Keratinocyte (primary cell): ENCODE measurements at regions not wholly inside any gene's neighbourhood (a gene's known extent, or its start where the extent isn't known, plus 50 kb on each side); places are given as distances from the start of the nearest gene placed in this dataset.

Source experiments
- DNase-seq: peaks from one replicate; pipeline ENCODE4 v3.0.0-alpha.2; 2011; ENCODE audit warnings: low read depth, missing footprints, low spot score
- FAIRE-seq: peaks from 2 replicates; lab custom pipeline; 2011; peaks lifted over from hg19 to GRCh38; lab: Jason Lieb, UNC
- H2AFZ ChIP-seq: 2 replicates; pipeline ENCODE4 v1.6.0; 2012; ENCODE audit warnings: low read length, control low read depth, inconsistent platforms; ENCODE audit not compliant: control insufficient read depth
- H3K27ac ChIP-seq: 2 replicates; pipeline ENCODE4 v1.5.1; 2011; ENCODE audit warnings: low read length; ENCODE audit not compliant: control insufficient read depth, insufficient read depth
- H3K27me3 ChIP-seq: 3 replicates; pipeline ENCODE4 v1.6.0; 2011; ENCODE audit warnings: low read length; ENCODE audit not compliant: control insufficient read depth, insufficient read depth; ENCODE audit errors: extremely low read depth
- H3K36me3 ChIP-seq, 2 experiments: 2 replicates in 1 of 2; 3 replicates in 1 of 2; pipeline ENCODE4 v1.5.1; 2011; ENCODE audit warnings: low read length in 2 of 2, mild to moderate bottlenecking in 1 of 2; ENCODE audit not compliant: control insufficient read depth in 2 of 2, insufficient read depth in 2 of 2; ENCODE audit errors: extremely low read depth in 1 of 2
- H3K4me1 ChIP-seq: 3 replicates; pipeline ENCODE4 v1.5.1; 2011; ENCODE audit warnings: low read length; ENCODE audit not compliant: control insufficient read depth, insufficient read depth; ENCODE audit errors: extremely low read depth
- H3K4me2 ChIP-seq: 3 replicates; pipeline ENCODE4 v1.6.0; 2011; ENCODE audit warnings: low read depth, low read length; ENCODE audit not compliant: control insufficient read depth, insufficient read depth; ENCODE audit errors: extremely low read depth
- H3K4me3 ChIP-seq, 3 experiments: fragments of 200-600 bp in 1 of 3; sonication (generic) in 1 of 3; 2 replicates in 2 of 3; 3 replicates in 1 of 3; pipeline ENCODE4 v1.5.1; 2011 to 2016; ENCODE audit warnings: low read length in 3 of 3, mild to moderate bottlenecking in 3 of 3, control low read depth in 2 of 3, inconsistent platforms in 1 of 3, low read depth in 1 of 3, mixed read lengths in 1 of 3, mixed run types in 1 of 3, moderate library complexity in 1 of 3; ENCODE audit not compliant: control insufficient read depth in 2 of 3, insufficient read depth in 2 of 3; ENCODE audit errors: extremely low read depth in 1 of 3
- H3K79me2 ChIP-seq: 2 replicates; pipeline ENCODE4 v1.6.0; 2012; ENCODE audit warnings: low read length; ENCODE audit not compliant: control insufficient read depth, insufficient read depth
- H3K9ac ChIP-seq: 3 replicates; pipeline ENCODE4 v1.6.0; 2011; ENCODE audit warnings: low read length; ENCODE audit not compliant: control insufficient read depth, insufficient read depth; ENCODE audit errors: extremely low read depth
- H3K9me1 ChIP-seq: 3 replicates; pipeline ENCODE4 v1.6.0; 2011; ENCODE audit warnings: low read length; ENCODE audit not compliant: control insufficient read depth, insufficient read depth; ENCODE audit errors: extremely low read depth
- H3K9me3 ChIP-seq: 2 replicates; pipeline ENCODE4 v1.5.1; 2012; ENCODE audit warnings: low read depth, low read length; ENCODE audit not compliant: control insufficient read depth
- H4K20me1 ChIP-seq: 3 replicates; pipeline ENCODE4 v1.6.0; 2011; ENCODE audit warnings: low read length; ENCODE audit not compliant: control insufficient read depth, insufficient read depth; ENCODE audit errors: extremely low read depth
- EZH2 ChIP-seq: IDR thresholded peaks from one replicate; pipeline ENCODE4 v1.6.1; 2012; ENCODE audit warnings: inconsistent platforms, mild to moderate bottlenecking, low read length, moderate library complexity
- dilution Hi-C: fragments of 300-500 bp; cut with MboI; formaldehyde crosslinking; loops from one replicate; pipeline ENCODE4 v1.7.0; 2020; ENCODE audit warnings: low sequenced_read_pairs; ENCODE audit not compliant: extremely low pct_ligation_motif_present
- TF ChIP-seq, protein P1 (sequence below), 3 experiments: IDR thresholded peaks in 1 of 3; conservative IDR thresholded peaks in 1 of 3; optimal IDR thresholded peaks in 1 of 3; 2 replicates in 2 of 3; 3 replicates in 1 of 3; pipeline versions ENCODE3 to v1.5.1; 2011; ENCODE audit warnings: low read length in 3 of 3, mild to moderate bottlenecking in 3 of 3, moderate library complexity in 2 of 3, control low read depth in 1 of 3, inconsistent platforms in 1 of 3; ENCODE audit not compliant: insufficient read depth in 2 of 3; ENCODE audit errors: extremely low read depth in 1 of 3

DNA sequence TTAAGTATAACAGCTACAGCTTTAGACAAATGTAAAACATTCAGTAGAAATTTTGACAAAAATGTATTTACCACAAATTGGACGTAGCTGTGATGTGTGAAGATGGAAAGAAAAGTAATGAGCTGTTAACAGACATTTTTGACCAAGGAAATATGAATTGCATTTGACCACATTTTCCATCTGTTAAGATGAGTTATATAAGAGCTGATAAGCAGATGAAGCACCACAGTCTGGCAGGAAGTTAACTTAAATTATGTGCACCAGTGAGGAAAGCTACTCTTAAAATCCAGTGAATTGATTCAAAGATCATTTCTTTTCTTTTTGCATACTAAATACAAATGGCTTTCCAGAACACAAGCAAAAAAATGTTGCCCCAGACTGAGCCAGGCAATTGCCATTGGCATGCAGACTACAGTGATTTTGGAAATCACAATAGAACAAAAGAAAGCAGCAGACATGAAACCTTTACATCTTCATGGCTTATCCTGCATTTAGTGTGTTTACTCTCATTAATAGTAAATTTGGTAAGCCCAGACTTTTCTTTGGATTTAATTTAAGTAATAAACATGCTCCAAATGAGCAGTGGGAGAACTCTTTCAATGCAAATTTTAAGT is 493.7 kb downstream of the TMX3 start:
- H3K79me2 ChIP-seq, result no peaks in the 10 kb centered on the region
- H3K36me3 ChIP-seq, result no peaks in the 10 kb centered on the region
- no peaks in the 10 kb centered on the region for H3K4me1 ChIP-seq
- DNase-seq, result no peak
- H3K4me2 ChIP-seq, result no peak overlapping the region
- H3K4me3 ChIP-seq, result no peak overlapping the region
- no peak overlapping the region for H3K27ac ChIP-seq
- no peaks in the 10 kb centered on the region for H3K9me3 ChIP-seq
- H2AFZ ChIP-seq, result no peak overlapping the region
- H3K9ac ChIP-seq, result no peak overlapping the region
- no peak for FAIRE-seq
- dilution Hi-C loops, result no loop called here
- no peak for TF ChIP-seq EZH2
- TF ChIP-seq, protein P1, sequence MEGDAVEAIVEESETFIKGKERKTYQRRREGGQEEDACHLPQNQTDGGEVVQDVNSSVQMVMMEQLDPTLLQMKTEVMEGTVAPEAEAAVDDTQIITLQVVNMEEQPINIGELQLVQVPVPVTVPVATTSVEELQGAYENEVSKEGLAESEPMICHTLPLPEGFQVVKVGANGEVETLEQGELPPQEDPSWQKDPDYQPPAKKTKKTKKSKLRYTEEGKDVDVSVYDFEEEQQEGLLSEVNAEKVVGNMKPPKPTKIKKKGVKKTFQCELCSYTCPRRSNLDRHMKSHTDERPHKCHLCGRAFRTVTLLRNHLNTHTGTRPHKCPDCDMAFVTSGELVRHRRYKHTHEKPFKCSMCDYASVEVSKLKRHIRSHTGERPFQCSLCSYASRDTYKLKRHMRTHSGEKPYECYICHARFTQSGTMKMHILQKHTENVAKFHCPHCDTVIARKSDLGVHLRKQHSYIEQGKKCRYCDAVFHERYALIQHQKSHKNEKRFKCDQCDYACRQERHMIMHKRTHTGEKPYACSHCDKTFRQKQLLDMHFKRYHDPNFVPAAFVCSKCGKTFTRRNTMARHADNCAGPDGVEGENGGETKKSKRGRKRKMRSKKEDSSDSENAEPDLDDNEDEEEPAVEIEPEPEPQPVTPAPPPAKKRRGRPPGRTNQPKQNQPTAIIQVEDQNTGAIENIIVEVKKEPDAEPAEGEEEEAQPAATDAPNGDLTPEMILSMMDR (optimal IDR thresholded peaks at IDR 0.05 in 1 of 3, IDR thresholded peaks at IDR 0.05 in 1 of 3, conservative IDR thresholded peaks at IDR 0.05 in 1 of 3; ENCODE audit: extremely low read depth in 1 of 3, insufficient read depth in 2 of 3, low read length in 3 of 3), result no peak
- H3K27me3 ChIP-seq, result no peaks in the 10 kb centered on the region
- no peaks in the 10 kb centered on the region for H3K9me1 ChIP-seq
- H4K20me1 ChIP-seq, result no peaks in the 10 kb centered on the region

DNA sequence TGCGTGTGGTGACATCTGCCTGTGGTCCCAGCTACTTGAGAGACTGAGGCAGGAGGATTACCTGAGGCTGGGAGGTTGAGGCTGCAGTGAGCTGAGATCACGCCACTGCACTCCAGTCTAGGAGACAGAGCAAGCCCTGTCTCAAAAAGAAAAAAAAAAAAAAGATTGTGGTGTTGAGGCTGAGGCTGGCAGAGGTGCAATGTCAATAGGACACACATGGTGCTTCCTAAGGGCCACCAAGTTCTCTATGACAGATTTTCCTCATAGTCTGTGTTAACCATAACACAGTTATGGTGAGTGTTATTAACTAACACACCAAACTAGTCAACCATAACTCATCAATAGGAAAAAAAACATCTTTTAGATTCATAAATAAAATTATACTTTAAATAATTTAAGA is 494.4 kb downstream of the TMX3 start:
- Histone ChIP-seq H3K4me1 (peaks cover 3% of the 10 kb centered on the region), H4K20me1 (no peaks in the 10 kb centered on the region), H3K9ac (no peak overlapping the region), H3K4me2 (no peak overlapping the region), H3K27me3 (no peaks in the 10 kb centered on the region), H3K27ac (no peak overlapping the region), H3K9me1 (no peaks in the 10 kb centered on the region), H3K4me3 (no peak overlapping the region), H2AFZ (no peak overlapping the region), H3K9me3 (no peaks in the 10 kb centered on the region), H3K36me3 (no peaks in the 10 kb centered on the region), H3K79me2 (no peaks in the 10 kb centered on the region)
- TF ChIP-seq, protein P1 (optimal IDR thresholded peaks at IDR 0.05 in 1 of 3, IDR thresholded peaks at IDR 0.05 in 1 of 3, conservative IDR thresholded peaks at IDR 0.05 in 1 of 3; ENCODE audit: extremely low read depth in 1 of 3, insufficient read depth in 2 of 3, low read length in 3 of 3), result no peak
- TF ChIP-seq EZH2, result no peak
- no peak for FAIRE-seq
- no peak for DNase-seq
- dilution Hi-C loops, result no loop called here
